ENCODE measurements at regions not wholly inside any gene's neighbourhood (a gene's known extent, or its start where the extent isn't known, plus 50 kb on each side); places are given as distances from the start of the nearest gene placed in this dataset.

GRCh38 chr5:61649971-61650370 is 317.9 kb downstream of the ZSWIM6 start:
- TF ChIP-seq, protein P1, sequence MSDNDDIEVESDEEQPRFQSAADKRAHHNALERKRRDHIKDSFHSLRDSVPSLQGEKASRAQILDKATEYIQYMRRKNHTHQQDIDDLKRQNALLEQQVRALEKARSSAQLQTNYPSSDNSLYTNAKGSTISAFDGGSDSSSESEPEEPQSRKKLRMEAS (IDR thresholded peaks at IDR 0.05; ENCODE audit: low read depth, low read length) = no peak
- TF ChIP-seq CTCF (IDR thresholded peaks at IDR 0.05; ENCODE audit: low read depth, low read length) (no peak), MYC (IDR thresholded peaks at IDR 0.05; ENCODE audit: low read depth, low read length) (no peak), POLR2A (IDR thresholded peaks at IDR 0.05; ENCODE audit: extremely low read depth, insufficient read length) (no peak)
- H3K4me3 ChIP-seq (ENCODE audit: low read depth, low read length) = no peak overlapping the region
- no peak for DNase-seq (ENCODE audit: low read depth)

- TF ChIP-seq, protein P1 (IDR thresholded peaks at IDR 0.05; ENCODE audit: low read depth, low read length) = no peak
- no peak for TF ChIP-seq MYC (IDR thresholded peaks at IDR 0.05; ENCODE audit: low read depth, low read length)
- no peak for TF ChIP-seq POLR2A (IDR thresholded peaks at IDR 0.05; ENCODE audit: extremely low read depth, insufficient read length)
- no peak for TF ChIP-seq CTCF (IDR thresholded peaks at IDR 0.05; ENCODE audit: low read depth, low read length)
- DNase-seq (ENCODE audit: low read depth) = no peak
- H3K4me3 ChIP-seq (ENCODE audit: low read depth, low read length) = no peak overlapping the region
Observed at GRCh38 chr5:61650661-61651060, 318.6 kb downstream of the ZSWIM6 start.

- H3K4me3 ChIP-seq (ENCODE audit: low read depth, low read length) = no peak overlapping the region
Observed at GRCh38 chr5:61651195-61651594, 319.1 kb downstream of the ZSWIM6 start.

DNA sequence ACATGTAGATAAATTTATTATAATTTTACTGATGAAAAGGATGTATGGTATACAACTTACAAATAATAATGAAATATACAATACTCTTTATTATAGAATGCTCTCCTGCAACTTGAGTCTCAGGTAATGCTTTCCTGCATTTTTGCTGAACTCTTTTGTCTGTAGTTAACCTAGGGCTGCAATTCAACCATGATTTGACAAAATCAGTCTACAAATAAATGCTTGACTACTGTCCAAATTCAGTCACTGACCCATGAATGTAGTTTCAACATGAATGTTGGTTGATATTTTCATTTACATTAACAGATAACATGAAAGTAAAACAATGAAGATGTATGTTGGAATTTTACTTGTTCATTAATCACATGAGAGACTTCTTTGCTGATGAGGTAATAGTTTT is 320.9 kb downstream of the ZSWIM6 start:
- H3K4me3 ChIP-seq (ENCODE audit: low read depth, low read length) = no peak overlapping the region
- DNase-seq (ENCODE audit: low read depth) = no peak
- TF ChIP-seq CTCF (IDR thresholded peaks at IDR 0.05; ENCODE audit: low read depth, low read length) (no peak), MYC (IDR thresholded peaks at IDR 0.05; ENCODE audit: low read depth, low read length) (no peak), POLR2A (IDR thresholded peaks at IDR 0.05; ENCODE audit: extremely low read depth, insufficient read length) (no peak)
- TF ChIP-seq, protein P1 (IDR thresholded peaks at IDR 0.05; ENCODE audit: low read depth, low read length) = no peak

More at GRCh38 chr5:61651195-61651594, 319.1 kb downstream of the ZSWIM6 start:
- no peak for TF ChIP-seq POLR2A (IDR thresholded peaks at IDR 0.05; ENCODE audit: extremely low read depth, insufficient read length)
- no peak for TF ChIP-seq MYC (IDR thresholded peaks at IDR 0.05; ENCODE audit: low read depth, low read length)
- TF ChIP-seq, protein P1 (IDR thresholded peaks at IDR 0.05; ENCODE audit: low read depth, low read length) = no peak
- DNase-seq (ENCODE audit: low read depth) = no peak

- TF ChIP-seq POLR2A (IDR thresholded peaks at IDR 0.05; ENCODE audit: extremely low read depth, insufficient read length) = no peak
- TF ChIP-seq, protein P1 (IDR thresholded peaks at IDR 0.05; ENCODE audit: low read depth, low read length) = no peak
- TF ChIP-seq MYC (IDR thresholded peaks at IDR 0.05; ENCODE audit: low read depth, low read length) = no peak
- no peak for TF ChIP-seq CTCF (IDR thresholded peaks at IDR 0.05; ENCODE audit: low read depth, low read length)
- no peak overlapping the region for H3K4me3 ChIP-seq (ENCODE audit: low read depth, low read length)
- no peak for DNase-seq (ENCODE audit: low read depth)
Observed at GRCh38 chr5:61653807-61654580, 321.9 kb downstream of the ZSWIM6 start.

DNA sequence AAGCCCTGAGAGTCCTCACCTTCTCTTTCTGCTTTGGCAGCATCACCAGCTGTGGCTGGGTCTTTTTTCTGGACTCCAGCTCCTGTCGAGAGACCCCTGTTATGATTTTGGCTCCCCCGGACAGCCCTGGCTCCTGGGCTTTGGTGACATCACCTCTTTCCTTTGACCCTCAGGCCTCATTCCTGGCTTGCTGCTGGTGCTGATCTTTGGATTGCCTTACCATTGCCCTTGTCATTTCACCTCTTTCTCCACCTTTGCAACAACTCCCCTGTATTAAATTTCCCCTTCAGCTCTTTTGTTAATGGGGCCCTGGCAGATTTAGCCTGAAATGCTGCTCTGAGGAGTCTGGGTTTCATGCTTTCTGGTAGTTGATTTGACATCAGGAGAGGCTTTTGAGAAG is 322.8 kb downstream of the ZSWIM6 start:
- no peak for DNase-seq (ENCODE audit: low read depth)
- TF ChIP-seq, protein P1 (IDR thresholded peaks at IDR 0.05; ENCODE audit: low read depth, low read length) = no peak
- no peak for TF ChIP-seq POLR2A (IDR thresholded peaks at IDR 0.05; ENCODE audit: extremely low read depth, insufficient read length)
- TF ChIP-seq CTCF (IDR thresholded peaks at IDR 0.05; ENCODE audit: low read depth, low read length) = no peak
- no peak for TF ChIP-seq MYC (IDR thresholded peaks at IDR 0.05; ENCODE audit: low read depth, low read length)
- H3K4me3 ChIP-seq (ENCODE audit: low read depth, low read length) = no peak overlapping the region

Measured in NB4 (cell line).